OCI-LY7 (cell line): ENCODE measurements at regions not wholly inside any gene's neighbourhood (a gene's known extent, or its start where the extent isn't known, plus 50 kb on each side); places are given as distances from the start of the nearest gene placed in this dataset.

ENCODE experiments used
- BruUV-seq: library from RNA; stranded (reverse); fragments of 400-500 nt; replicated peaks from 2 replicates; lab custom pipeline; 2021; lab: Mats Ljungman, UMichigan
- CTCF ChIA-PET: fragments of 300-600 bp; sonication (Branson Sonifier 250); formaldehyde crosslinking; loops from one replicate; lab custom pipeline; 2022; ENCODE audit warnings: antibody characterized with exemption; ENCODE audit not compliant: unreplicated experiment; lab: Charles Lee
- POLR2A ChIA-PET: fragments of 300-600 bp; sonication (Branson Sonifier 250); formaldehyde crosslinking; loops from one replicate; lab custom pipeline; 2022; ENCODE audit warnings: antibody characterized with exemption; lab: Charles Lee
- DNase-seq: peaks from one replicate; pipeline ENCODE4 v3.0.0-alpha.2; 2015; ENCODE audit warnings: low spot score
- H2AFZ ChIP-seq: fragments of 200-600 bp; sonication (generic), shearing (Covaris generic); 2 replicates; pipeline ENCODE4 v1.6.1; 2014; ENCODE audit warnings: mild to moderate bottlenecking, antibody characterized with exemption, low read length, moderate library complexity
- H3K27ac ChIP-seq: fragments of 200-600 bp; sonication (generic); 2 replicates; pipeline ENCODE4 v1.5.1; 2014; ENCODE audit warnings: mixed run types, low read depth, mild to moderate bottlenecking, moderate library complexity, low read length, inconsistent platforms; ENCODE audit not compliant: poor library complexity, severe bottlenecking
- H3K36me3 ChIP-seq: fragments of 200-600 bp; sonication (generic); 2 replicates; pipeline ENCODE4 v1.6.1; 2014; ENCODE audit warnings: mild to moderate bottlenecking, antibody characterized with exemption, low read length, moderate library complexity, mixed read lengths; ENCODE audit not compliant: insufficient read depth
- H3K4me1 ChIP-seq: fragments of 200-600 bp; sonication (generic); 2 replicates; pipeline ENCODE4 v1.5.1; 2014; ENCODE audit warnings: mild to moderate bottlenecking, low read length; ENCODE audit not compliant: insufficient read depth, poor library complexity, severe bottlenecking
- H3K4me2 ChIP-seq: fragments of 200-600 bp; sonication (generic); 2 replicates; pipeline ENCODE4 v1.6.1; 2014; ENCODE audit warnings: mild to moderate bottlenecking, low read length
- H3K4me3 ChIP-seq: fragments of 200-600 bp; sonication (generic); 2 replicates; pipeline ENCODE4 v1.5.1; 2014; ENCODE audit warnings: mild to moderate bottlenecking, low read depth, low read length; ENCODE audit not compliant: poor library complexity, severe bottlenecking
- H3K79me2 ChIP-seq: fragments of 200-600 bp; sonication (generic); 2 replicates; pipeline ENCODE4 v1.6.1; 2016; ENCODE audit warnings: low read depth, mild to moderate bottlenecking, low read length, moderate library complexity, mixed read lengths; ENCODE audit not compliant: insufficient read depth
- H3K9me2 ChIP-seq: fragments of 200-600 bp; sonication (generic); 2 replicates; pipeline ENCODE4 v1.6.1; 2016; ENCODE audit warnings: mild to moderate bottlenecking, low read length, mixed read lengths; ENCODE audit not compliant: insufficient read depth
- H3K9me3 ChIP-seq: fragments of 200-600 bp; sonication (generic); 2 replicates; pipeline ENCODE4 v1.6.1; 2014; ENCODE audit warnings: mild to moderate bottlenecking, mixed run types, low read length, mixed read lengths
- H4K20me1 ChIP-seq: fragments of 200-600 bp; sonication (generic); 2 replicates; pipeline ENCODE4 v1.6.1; 2014; ENCODE audit warnings: mild to moderate bottlenecking, antibody characterized with exemption, low read length, moderate library complexity, mixed read lengths; ENCODE audit not compliant: insufficient read depth
- CTCF ChIP-seq: fragments of 200-600 bp; sonication (generic); conservative IDR thresholded peaks from 2 replicates; pipeline ENCODE4 v1.5.1; 2014; ENCODE audit warnings: mild to moderate bottlenecking, antibody characterized with exemption, low read length, moderate library complexity, mixed read lengths
- EZH2phosphoT487 ChIP-seq: fragments of 200-600 bp; sonication (generic); IDR thresholded peaks from 2 replicates; pipeline ENCODE4 v1.6.1; 2018; ENCODE audit warnings: low read depth, borderline replicate concordance, mild to moderate bottlenecking, mixed run types, antibody characterized with exemption, low read length, moderate library complexity, mixed read lengths
- intact Hi-C: fragments of 100-400 bp; cut with micrococcal nuclease; formaldehyde crosslinking; loops from one replicate; pipeline ENCODE4 v1.10.0; 2022; ENCODE audit not compliant: unreplicated experiment

- POLR2A ChIA-PET = no interaction called here
- TF ChIP-seq EZH2phosphoT487 (no peak), CTCF (no peak)
These were observed 878.6 kb upstream of the NR2F2 start for GRCh38 chr15:95451938-95452337.

GRCh38 chr15:95454403-95455262 lies 875.9 kb upstream of the NR2F2 start:
- CTCF ChIA-PET = no interaction called here
- DNase-seq = no peak
- TF ChIP-seq CTCF = no peak
- TF ChIP-seq EZH2phosphoT487 = no peak

More at GRCh38 chr15:95451938-95452337, 878.6 kb upstream of the NR2F2 start:
- Histone ChIP-seq H3K36me3 (no peaks in the 10 kb centered on the region), H3K4me2 (no peak overlapping the region), H3K9me2 (no peaks in the 10 kb centered on the region; the same call in 1 of the 2 replicates), H3K4me3 (no peak overlapping the region), H3K27ac (no peak overlapping the region), H3K9me3 (no peaks in the 10 kb centered on the region), H3K4me1 (no peaks in the 10 kb centered on the region), H3K79me2 (no peaks in the 10 kb centered on the region), H4K20me1 (no peaks in the 10 kb centered on the region), H2AFZ (no peak overlapping the region)
- no TSS peak for BruUV-seq
- no peak for DNase-seq
- intact Hi-C loops = no loop called here
- CTCF ChIA-PET = no interaction called here

GRCh38 chr15:95457520-95457919 lies 873.0 kb upstream of the NR2F2 start:
- Histone ChIP-seq H4K20me1 (no peaks in the 10 kb centered on the region), H3K4me1 (no peaks in the 10 kb centered on the region), H3K36me3 (no peaks in the 10 kb centered on the region), H3K27ac (no peak overlapping the region), H3K4me2 (no peak overlapping the region), H3K4me3 (no peak overlapping the region), H2AFZ (no peak overlapping the region), H3K9me3 (no peaks in the 10 kb centered on the region), H3K9me2 (no peaks in the 10 kb centered on the region), H3K79me2 (no peaks in the 10 kb centered on the region)
- no peak for DNase-seq
- no peak for TF ChIP-seq CTCF
- no peak for TF ChIP-seq EZH2phosphoT487
- no TSS peak for BruUV-seq
- intact Hi-C loops = no loop called here
- POLR2A ChIA-PET = no interaction called here
- CTCF ChIA-PET = interaction anchor here (1.4 kb wide), 1 partner anchor 9 kb away, joined by 4 read pairs; no protein-coding TSS in a partner anchor

More at GRCh38 chr15:95454403-95455262, 875.9 kb upstream of the NR2F2 start:
- POLR2A ChIA-PET = interaction anchor here (0.5 to 1.1 kb wide), 2 partner anchors 16 to 45 kb away, joined by 3 read pairs; no protein-coding TSS in a partner anchor
- intact Hi-C loops = no loop called here
- Histone ChIP-seq H3K36me3 (no peaks in the 10 kb centered on the region), H3K27ac (no peak overlapping the region), H3K9me3 (no peaks in the 10 kb centered on the region), H3K4me3 (no peak overlapping the region), H2AFZ (no peak overlapping the region), H4K20me1 (no peaks in the 10 kb centered on the region), H3K9me2 (no peaks in the 10 kb centered on the region; the same call in 1 of the 2 replicates), H3K4me2 (no peak overlapping the region), H3K79me2 (no peaks in the 10 kb centered on the region), H3K4me1 (no peaks in the 10 kb centered on the region)
- BruUV-seq = no TSS peak
